HG02870 (cell line): ENCODE measurements at regions not wholly inside any gene's neighbourhood (a gene's known extent, or its start where the extent isn't known, plus 50 kb on each side); places are given as distances from the start of the nearest gene placed in this dataset.

Source experiments
- ATAC-seq: cut with Tn5 transposase; IDR thresholded peaks from one replicate; pipeline ENCODE4 v1.9.1; 2021; ENCODE audit warnings: mild to moderate bottlenecking, moderate library complexity; ENCODE audit not compliant: unreplicated experiment

DNA sequence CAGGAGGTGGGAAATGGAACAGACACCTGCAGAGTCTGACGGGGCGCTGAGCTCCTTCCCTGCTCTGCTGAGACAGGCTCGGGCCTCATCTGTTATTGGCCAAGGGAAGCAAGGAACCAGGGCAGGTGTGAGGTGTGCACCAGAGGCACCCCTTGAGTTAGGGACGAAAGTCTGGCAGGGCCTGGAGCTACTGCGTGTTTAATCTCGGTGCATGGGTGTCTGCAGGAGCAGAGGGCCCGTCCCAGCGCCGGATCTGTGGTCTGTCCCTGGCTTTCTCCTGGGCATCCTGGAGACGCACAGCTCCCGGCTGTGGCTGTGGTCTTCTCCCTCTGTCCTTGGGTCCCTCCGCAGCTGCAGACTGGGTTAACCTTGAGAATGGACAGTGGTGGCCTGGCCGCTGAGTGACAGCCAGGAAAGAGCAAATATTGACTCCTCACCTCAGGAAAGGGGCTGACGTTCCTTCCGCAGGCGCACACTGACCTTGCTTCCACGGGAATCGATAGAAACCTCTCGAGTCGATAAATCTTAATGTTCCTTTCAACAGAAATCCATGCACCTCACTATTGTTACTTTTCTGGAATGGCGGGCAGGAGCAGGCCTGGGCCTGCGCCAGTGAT lies 975.6 kb downstream of the BRD1 start:
- no peak for ATAC-seq

DNA sequence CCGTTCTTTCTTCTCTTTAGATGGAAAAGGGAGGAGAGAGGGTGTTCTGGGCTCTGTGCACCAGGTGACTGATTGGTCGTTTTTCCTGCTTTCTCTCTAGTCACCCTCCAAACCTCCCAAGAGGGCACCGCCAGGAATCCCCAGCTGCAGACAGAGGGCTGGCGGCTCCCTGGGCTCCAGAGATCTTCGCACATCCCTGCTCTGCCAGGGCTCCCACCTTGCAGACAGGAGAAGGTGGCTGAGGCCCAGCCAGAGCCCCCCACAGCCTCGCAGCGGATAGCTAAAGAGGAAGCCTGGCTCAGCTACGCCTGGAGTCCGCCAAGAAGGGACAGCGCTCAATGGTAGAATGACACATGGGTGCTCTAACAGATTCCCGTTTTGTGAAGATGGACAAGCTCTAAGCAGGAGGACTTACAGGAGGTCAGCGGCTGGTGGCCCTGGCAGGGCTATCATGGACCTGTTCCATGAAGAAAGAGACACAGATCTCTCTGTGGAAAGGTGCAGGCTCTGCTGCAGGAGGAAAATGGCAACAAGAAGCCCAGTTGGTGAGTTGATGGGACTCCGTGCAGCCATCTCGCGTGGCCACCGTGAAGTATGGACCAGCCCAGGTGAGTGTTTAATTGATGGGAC lies 976.9 kb downstream of the BRD1 start:
- ATAC-seq = no peak

DNA sequence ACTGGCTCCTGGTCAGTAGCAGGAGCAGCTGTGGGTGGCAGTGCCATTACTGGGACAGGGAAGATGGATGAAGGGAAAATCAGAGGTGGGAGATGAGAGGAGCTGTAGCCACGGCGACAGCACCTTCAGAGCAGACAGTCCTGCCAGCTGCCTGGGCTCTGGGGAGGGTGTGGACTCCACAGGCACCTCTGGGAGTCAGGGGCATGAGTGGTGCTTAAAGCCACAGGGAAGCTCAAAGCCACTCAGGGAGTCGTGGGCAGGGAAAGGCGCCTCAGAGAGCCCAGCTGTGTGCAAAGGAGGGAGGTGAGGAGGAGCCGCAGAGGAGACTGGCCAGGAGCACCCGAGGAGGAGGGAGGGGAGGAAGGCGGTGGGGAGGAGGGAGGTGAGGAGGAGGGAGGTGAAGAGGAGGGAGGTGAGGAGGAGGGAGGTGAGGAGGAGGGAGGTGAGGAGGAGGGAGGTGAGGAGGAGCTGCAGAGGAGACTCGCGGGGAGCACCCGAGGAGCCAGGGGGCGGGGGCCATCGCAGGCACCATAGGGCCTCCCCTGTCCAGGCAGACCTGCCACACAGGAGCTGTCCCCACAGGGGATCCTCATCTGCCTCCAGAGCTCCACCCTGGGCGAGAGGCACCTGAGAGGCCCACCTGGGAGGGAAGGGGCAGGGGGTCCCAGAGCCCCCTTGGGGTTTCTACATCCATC lies 977.6 kb downstream of the BRD1 start:
- no peak for ATAC-seq

DNA sequence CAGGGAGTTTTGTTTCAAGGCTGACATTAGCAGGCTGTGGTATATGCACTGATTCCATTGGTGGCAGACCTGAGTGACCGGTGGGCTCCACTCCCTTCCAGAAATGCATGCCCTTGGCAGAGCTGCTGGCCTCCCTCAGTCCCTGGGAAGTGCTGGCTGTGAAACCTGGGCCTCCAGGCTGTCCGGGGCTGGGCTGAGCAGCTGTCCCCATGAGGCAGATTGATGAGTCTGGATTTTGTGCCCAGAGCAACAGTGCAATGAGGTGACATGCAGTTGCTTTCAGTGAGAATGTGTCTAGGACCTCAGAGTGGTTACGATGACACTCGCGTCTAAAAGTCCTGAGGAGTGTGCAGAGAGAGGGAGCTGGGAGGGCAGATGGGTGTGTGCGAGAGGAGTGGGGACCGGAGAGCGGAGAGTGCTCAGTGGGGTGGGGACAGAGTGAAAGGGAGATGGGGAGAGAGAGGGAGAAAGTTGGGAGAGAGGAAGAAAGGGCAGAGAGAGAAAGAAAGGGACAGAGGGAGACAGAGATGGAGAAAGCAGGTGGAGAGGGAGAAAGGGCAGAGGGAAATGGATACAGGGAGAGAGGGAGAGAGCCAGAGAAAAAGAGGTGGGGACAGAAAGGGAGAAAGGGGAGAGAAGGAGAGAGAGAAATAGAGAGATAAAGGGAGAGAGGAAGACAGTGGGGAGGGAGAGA lies 978.3 kb downstream of the BRD1 start:
- no peak for ATAC-seq

DNA sequence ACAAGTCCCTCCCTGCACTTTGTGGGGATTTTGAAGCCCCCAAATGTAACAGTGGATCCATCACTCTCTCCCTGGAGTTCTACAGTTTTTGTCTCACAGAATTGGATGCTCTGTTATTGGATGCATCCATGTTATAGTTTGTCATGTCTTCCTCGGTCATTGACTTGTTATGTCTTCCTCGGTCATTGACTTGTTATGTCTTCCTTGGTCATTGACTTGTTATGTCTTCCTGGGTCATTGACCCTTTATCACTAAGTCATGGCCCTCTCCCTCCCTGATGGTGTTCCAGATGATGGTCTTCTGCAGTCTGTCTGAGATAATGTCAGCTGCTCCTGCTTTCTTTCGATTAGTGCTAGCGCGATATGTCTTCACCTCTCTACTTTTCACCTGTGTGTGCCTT lies 981.5 kb downstream of the BRD1 start:
- ATAC-seq = no peak

DNA sequence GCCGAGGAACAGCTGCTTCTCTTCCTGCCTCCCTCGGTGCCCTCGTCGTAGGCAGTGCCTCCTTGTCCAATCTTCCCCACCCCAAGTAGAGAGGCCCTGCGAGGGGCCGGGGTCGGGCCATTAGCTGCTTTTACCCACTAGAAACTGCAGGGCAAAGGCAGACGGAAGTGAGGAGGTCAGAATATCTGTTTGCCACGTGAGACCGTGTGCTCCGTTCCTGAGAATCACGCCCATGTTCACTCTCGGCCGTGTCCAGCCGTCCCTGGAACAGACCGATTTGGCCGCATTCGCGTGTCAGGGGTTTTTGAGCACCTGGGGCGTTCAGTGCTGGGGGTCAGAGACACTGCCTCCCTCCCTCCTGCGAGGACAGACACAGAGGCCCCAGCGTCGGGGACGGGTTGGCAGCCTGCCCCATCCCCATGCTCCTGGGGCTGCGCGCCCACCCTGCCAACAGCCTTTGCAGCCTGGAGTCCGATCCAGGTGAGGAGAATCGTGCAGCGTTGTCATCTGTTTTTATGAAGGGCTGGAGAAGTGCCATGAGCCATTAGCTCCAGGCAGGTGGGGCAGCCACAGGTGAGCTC lies 982.2 kb downstream of the BRD1 start:
- ATAC-seq = no peak

DNA sequence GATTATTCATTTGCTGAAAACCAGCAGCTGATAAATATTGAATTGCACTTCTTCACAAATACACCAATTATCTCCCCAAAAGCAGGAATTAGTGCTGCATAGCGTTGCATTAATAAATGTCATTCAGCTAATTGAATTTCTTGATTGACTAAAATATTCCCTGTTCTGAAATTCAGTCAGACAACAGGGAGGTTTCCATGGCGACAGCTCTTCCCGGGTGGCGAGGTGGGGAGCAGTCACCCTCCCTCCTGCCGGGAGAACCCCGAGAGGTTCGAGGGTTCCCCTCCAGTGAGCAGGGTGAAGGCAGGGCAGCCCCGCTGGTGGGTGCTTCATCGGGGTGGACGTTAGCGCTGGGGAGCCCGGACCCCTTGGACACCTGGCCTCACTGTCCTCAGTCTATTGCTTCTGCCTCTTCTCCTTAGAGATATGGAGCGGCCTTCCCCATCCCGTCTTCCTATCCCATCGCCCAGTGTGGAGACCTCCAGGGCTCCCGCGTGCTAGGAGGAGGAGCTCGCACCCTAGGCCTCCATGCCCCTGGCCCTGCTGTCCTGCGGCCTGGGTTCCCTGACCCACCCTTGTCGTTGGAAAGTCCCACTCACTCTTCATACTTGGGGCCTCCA lies 983.5 kb downstream of the BRD1 start:
- no peak for ATAC-seq

DNA sequence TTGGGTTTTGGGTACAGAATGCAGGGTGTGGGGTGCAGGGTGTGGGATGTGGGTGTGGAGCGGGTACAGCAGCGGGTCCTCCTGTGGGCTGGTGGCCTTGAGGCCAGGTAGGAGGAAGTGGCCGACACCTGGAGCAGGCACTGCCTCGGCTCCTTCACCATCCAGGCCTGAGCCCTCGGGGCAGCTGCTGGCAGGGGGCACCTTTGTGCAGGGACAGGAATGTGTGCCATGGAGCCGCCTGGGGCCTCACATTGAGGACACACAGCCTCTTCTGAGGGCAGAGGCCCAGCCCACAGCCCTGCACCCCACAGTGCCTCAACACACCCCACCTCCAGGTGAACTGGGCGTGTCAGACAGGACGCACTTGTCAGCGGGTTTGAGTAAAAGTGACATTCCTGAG lies 984.0 kb downstream of the BRD1 start:
- ATAC-seq = no peak

DNA sequence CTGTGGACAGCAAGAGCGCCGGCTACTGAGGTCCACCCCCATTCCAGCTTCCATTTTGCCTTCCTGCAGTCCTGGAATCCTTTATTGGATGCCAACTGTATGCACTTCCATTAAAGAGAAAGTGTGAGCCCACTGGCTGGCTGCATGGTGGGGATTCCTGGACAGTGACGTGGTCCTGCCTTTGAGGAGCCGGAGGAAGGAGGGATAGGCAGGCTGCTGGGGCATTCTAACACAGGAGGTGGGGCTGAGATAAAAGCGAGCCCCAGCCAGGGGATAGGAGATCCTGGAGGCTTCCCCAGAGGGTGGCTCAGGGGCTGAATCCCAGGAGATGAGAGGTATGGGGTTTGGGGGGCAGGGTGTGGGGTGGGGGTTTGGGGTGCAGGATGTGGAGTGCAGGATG lies 984.7 kb downstream of the BRD1 start:
- no peak for ATAC-seq

DNA sequence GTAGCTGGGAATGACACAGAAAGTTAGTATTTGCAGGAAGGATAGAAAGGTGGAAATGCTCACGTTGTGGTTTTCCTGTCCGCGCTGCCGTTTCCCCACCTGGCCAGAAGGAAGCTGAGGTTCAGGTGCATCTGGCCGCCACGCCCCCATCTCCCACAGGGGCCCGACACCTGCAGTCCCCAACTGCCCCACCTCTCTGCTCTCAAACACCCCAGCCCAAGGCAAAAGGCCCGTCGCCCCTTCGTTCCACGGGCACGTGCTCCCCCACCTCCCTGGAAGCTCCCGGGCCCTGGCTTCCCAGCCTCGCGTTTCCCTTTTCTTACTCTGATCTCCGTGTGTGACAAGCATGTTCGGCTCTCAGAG lies 985.1 kb downstream of the BRD1 start:
- ATAC-seq = no peak

DNA sequence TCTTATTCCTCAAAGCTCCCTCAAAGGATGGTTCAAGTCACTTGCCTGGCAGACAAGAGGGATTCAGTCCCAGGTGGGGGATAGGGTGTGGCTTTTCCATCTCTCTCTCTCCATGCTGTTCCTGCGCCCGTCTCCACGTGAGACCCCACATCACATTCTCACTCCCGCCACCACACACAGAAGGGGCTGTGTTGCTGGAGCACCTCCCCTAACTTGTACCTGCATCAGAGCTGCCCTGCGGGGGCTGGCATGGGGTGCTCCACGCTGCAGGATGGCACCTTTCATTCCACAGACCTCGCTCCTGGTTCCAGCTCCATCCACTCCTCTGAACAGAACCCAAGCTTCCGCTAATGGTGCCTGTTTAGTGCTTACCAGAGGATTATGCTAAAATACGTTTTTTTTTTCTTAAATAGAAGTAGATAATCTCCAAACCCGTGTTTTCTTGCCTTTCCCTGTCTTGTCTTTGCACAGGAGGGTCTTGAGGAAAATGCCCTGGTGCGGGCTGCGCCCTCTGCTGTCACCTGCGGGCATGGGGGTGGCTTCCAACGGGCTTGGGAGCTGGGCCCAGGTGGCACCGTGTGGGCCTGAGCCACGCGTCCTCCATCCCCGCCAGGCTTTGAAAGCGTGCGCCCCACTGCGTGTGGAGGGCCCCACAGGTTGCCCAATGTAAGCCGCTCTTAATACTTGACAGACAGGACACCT lies 985.6 kb downstream of the BRD1 start:
- no peak for ATAC-seq

DNA sequence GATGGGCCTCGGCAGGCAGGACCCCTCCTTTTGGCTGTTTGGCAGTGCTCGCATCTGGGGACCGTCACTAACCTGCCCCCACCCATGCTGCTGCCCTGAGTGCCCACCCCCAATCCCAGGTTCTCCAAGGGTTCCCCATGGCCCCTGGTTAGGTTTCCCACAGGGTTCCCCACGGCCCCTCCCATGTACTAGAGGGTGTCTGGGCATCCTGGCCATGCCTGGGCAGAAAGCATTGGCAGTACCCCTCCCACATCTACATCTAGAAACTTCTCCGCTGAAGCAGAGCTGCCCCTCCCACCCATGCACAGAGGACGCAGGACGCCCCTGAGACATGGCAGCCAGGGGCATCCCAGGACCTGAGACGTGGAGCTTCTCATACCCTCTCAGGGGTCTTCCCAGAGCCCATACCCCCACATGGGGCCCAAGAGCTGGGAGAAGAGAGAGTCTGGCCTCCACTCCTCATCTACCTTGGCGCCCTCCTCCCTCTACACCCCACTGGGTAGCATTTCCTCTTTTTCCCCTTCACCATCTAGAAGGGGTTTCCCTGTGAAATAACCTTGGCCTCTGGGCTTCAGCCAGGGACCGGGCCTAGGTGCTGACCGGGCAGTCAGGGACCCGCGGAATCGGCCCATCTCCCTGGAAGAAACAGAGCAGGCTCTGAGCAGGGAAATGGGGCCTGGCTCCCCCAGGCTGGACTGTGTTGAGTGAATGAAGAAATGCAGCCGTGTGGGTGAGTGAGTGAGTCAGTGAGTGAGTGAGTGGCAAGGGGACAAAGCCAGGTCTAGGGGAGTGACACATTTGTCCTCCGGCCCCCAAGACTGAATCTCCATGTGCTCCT lies 987.3 kb downstream of the BRD1 start:
- ATAC-seq = no peak

DNA sequence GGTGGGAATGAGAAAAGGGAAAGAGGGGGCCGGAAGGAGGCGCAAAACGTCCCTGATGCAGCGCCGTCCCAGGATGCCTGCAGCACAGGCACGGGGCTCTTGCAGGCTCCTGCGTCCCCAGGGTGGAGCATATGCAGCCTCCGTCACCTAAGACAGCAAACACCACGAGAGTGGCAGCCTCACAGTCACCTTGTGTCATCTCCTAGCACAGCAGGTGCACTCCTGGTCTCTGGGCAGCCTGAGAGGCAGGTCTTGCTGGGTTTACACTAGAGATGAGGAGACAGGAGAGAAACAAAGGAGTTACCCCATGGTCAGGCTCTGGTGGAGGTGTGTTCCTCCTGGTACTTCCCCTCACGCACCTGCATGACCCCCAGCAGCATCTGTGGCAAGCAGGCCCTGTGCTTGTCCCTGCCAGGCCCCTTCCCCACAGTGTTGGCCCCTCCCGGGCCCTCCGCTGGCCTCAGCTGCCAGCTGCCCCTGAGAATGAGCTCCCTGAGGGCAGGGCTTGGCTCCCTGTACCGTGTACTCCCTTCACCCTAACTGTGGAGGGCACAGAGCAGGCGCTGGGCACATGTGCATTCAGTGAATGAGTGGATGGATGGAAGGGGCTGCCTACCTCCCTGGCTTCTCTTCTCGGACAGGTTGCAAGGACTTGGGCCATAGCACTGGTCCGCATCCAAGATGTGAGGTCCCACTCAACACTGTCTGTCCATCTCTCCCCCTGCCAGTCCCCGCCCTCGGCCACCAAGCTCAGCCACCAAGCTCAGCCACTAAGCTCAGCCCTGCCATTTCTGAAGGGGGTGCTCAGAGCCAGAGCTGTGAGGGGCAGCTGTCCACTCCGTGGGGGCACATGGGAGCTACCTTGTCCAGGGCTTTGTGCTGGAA lies 988.6 kb downstream of the BRD1 start:
- no peak for ATAC-seq

DNA sequence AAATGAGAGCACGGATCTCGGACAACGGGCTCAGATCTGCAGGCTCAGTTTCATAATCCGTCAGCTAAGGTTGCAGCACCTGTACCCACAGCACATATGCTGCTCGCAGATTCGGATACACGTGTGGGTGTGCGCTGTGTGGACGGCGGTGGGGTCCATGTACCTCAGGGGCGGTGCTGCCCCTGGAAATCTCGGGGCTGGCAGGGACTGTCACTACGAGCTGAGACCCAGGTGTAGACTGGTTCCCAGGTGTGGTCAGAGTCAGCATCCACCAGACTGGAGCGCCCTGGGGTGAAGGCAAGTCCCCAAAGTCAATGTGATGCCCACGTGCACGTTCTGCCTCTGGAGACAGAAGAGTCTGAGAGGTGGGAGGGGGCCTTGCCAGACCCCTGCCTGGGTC lies 989.3 kb downstream of the BRD1 start:
- no peak for ATAC-seq

DNA sequence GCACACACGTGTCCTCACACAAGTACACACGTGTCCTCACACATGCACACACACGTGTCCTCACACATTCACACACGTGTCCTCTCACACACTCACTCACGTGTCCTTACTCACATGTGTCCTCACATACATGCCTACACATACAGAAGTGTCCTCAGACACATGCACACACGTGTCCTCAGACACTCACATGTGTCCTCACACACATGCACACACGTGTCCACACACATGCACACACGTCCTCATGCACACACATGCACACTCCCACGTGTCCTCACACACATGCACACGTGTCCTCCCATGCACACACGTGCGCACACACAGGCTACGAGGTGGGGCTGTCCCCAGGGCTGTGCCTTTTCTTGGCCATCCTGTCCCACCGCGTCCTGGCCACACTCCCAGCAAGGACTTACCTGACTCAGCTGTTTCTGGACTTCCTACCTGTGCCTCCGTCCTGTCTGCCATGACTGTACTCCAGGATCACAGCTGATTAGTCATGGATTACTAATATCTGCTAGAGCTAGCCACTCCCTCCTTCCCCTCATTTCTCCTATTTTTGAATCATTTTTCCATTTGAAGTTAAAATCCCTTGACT lies 990.2 kb downstream of the BRD1 start:
- no peak for ATAC-seq

DNA sequence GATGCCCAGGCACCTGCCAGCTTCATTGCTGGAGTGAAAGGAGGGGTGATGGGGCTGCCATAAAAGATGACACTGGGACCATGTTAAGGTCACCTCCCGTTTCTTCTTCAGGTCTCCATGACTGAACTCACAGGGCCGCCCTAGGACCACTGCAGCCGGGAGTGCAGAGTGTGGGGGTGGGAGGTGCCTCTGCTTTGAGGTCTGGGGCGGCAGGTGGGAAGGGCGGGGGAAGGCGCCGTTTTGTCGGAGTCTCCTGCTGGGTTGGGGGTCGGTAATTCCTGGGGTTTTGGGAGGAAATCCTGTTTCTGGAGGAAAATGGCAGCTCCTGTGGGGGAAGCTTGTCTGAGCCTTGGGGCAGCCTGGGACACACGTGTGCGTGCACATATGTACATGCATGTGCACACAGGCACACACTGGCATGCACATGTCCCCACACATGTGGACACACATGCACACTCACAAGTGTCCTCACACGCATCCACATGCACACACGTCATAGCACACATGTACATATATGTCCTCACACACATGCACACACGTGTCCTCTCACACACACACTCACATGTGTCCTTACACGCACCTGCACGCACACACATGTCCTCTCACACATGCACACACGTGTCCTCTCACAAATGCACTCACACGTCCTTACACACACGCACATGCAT lies 990.9 kb downstream of the BRD1 start:
- no peak for ATAC-seq

DNA sequence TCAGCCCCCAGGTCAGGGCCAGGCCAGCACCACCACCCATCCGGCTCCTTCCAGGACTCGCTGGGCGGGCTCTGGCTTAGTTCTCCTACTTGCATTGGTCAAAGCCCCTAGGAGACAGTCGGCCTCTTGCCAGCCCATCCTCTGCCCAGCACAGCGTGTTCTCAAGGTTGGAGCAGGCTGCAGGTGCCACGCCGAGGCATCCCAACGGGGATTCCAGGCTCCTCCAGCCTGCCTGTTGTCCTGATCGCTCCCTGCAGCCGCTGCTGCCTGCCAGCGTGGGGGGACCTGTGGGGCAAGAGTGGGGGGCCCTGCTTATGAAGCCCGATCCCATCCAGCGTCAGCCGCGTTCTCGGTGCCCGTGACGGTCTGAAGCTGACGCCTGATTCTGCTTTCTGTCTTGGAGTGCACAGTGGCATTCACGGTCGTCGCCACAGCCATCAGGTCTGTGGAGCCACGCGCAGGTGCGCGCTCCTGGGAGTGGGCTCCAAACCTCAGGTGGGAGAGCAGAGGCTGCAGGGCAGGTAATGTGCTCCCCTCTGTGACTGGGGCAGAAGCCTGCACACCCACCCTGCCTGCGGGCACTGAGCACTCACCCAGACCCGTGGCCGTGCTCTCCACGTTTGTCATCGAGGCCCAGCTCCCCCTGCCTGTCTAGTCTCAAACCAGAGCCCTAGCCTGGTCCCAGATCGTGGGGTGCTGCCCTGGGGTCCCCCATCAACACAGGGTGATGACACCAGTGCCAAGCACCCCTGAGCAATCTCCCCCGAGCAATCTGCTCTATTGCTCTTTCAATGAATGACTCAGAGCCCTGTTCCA lies 991.6 kb downstream of the BRD1 start:
- ATAC-seq = no peak
